Frontal cortex (tissue), 3 donors: ENCODE measurements at regions not wholly inside any gene's neighbourhood (a gene's known extent, or its start where the extent isn't known, plus 50 kb on each side); places are given as distances from the start of the nearest gene placed in this dataset.
"Not testable (repeated sequence)": the region's sequence is repeated elsewhere in the genome, so short reads cannot be mapped to it uniquely, and the experiment has no call there.

Experiments
- DNase-seq, 2 donors: peaks; one replicate each; pipeline ENCODE4 v3.0.0; 2012; ENCODE audit warnings: low spot score in 2 of 2
- FAIRE-seq: peaks from 2 replicates; lab custom pipeline; 2012; peaks lifted over from hg19 to GRCh38; lab: Jason Lieb, UNC
- donor health status: control.
- donor health status: control.
- donor health status: control.

- DNase-seq (no peak), FAIRE-seq (no peak)
Observed at GRCh38 chr16:87047221-87048037, 269.8 kb downstream of the C16orf95 start.

GRCh38 chr16:87048038-87048729 lies 269.0 kb downstream of the C16orf95 start:
- FAIRE-seq (no peak), DNase-seq (no peak)

- FAIRE-seq (no peak), DNase-seq (no peak)
Observed at GRCh38 chr16:87048730-87049115, 268.5 kb downstream of the C16orf95 start.

- FAIRE-seq, DNase-seq: not testable (repeated sequence)
Observed at GRCh38 chr16:87049216-87049615, 268.0 kb downstream of the C16orf95 start.

GRCh38 chr16:87050142-87050541 lies 267.1 kb downstream of the C16orf95 start:
- no peak for DNase-seq
- no peak for FAIRE-seq

GRCh38 chr16:87051526-87052320 lies 265.5 kb downstream of the C16orf95 start:
- FAIRE-seq (no peak), DNase-seq (no peak)

- no peak for FAIRE-seq
- no peak for DNase-seq
Observed at GRCh38 chr16:87052506-87052905, 264.7 kb downstream of the C16orf95 start.

- no peak for DNase-seq
- no peak for FAIRE-seq
Observed at GRCh38 chr16:87053016-87053982, 263.9 kb downstream of the C16orf95 start.

- FAIRE-seq, result no peak
- no peak for DNase-seq
Observed at GRCh38 chr16:87054154-87054553, 263.0 kb downstream of the C16orf95 start.

GRCh38 chr16:87054856-87055255 lies 262.3 kb downstream of the C16orf95 start:
- no peak for FAIRE-seq
- DNase-seq, result no peak

- no peak for FAIRE-seq
- no peak for DNase-seq
Observed at GRCh38 chr16:87056083-87056482, 261.1 kb downstream of the C16orf95 start.

GRCh38 chr16:87056551-87056950 lies 260.6 kb downstream of the C16orf95 start:
- DNase-seq (no peak), FAIRE-seq (no peak)

- DNase-seq (no peak), FAIRE-seq (no peak)
Observed at GRCh38 chr16:87057211-87057881, 259.8 kb downstream of the C16orf95 start.

GRCh38 chr16:87057951-87058560 lies 259.1 kb downstream of the C16orf95 start:
- FAIRE-seq (no peak), DNase-seq (no peak)

- DNase-seq, result no peak
- FAIRE-seq, result no peak
Observed at GRCh38 chr16:87058728-87059250, 258.4 kb downstream of the C16orf95 start.

GRCh38 chr16:87060034-87060986 lies 256.9 kb downstream of the C16orf95 start:
- DNase-seq, result peak in 1 of 2 donors; percentile 38
- no peak for FAIRE-seq

GRCh38 chr16:87061243-87061920 lies 255.8 kb downstream of the C16orf95 start:
- DNase-seq (no peak), FAIRE-seq (no peak)
